HG03565 (cell line): ENCODE measurements at regions not wholly inside any gene's neighbourhood (a gene's known extent, or its start where the extent isn't known, plus 50 kb on each side); places are given as distances from the start of the nearest gene placed in this dataset.

ENCODE experiments used
- ATAC-seq: cut with Tn5 transposase; IDR thresholded peaks from one replicate; pipeline ENCODE4 v1.9.1; 2021; ENCODE audit warnings: mild to moderate bottlenecking, moderate library complexity; ENCODE audit not compliant: unreplicated experiment

DNA sequence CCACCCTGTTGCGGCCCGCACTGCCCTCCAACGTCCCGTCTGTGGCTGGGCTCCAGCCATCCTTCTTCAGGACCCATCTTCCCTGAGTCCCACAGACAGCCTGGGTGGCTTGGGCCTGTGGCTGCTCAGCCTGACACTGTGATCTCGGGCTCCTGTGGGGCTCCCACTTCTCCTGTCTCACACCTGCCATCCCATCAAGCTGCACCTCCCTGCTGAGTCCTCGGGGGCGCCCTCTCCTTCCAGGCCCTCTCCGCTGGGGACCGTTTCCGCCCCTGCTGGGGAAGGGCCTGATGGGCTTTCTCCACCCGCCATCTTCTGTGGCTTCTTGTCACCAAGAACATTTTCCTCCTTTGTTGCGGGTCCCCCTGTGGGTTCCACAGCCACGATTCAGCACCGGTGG, 173.8 kb upstream of the PPP2R2D start:
- ATAC-seq, result no peak

DNA sequence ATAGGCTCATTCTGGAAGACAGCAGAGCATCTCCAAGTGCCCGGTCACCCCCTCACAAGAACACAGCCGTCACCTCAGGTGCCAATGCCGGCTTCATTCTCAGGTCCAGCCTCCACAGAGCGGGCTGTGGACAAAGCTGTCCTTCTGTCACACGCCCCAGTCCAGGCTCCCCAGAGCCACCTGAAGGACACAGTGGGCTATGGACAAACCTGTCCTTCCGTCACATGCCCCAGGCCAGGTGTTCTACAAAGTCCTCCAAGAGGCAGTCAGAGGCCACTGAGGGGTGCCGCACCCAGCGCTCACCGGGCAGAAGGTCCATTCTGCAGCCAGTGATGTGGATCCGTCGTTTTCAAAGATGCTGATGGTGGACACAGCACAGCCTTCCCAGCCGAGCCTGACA, 173.2 kb upstream of the PPP2R2D start:
- no peak for ATAC-seq

DNA sequence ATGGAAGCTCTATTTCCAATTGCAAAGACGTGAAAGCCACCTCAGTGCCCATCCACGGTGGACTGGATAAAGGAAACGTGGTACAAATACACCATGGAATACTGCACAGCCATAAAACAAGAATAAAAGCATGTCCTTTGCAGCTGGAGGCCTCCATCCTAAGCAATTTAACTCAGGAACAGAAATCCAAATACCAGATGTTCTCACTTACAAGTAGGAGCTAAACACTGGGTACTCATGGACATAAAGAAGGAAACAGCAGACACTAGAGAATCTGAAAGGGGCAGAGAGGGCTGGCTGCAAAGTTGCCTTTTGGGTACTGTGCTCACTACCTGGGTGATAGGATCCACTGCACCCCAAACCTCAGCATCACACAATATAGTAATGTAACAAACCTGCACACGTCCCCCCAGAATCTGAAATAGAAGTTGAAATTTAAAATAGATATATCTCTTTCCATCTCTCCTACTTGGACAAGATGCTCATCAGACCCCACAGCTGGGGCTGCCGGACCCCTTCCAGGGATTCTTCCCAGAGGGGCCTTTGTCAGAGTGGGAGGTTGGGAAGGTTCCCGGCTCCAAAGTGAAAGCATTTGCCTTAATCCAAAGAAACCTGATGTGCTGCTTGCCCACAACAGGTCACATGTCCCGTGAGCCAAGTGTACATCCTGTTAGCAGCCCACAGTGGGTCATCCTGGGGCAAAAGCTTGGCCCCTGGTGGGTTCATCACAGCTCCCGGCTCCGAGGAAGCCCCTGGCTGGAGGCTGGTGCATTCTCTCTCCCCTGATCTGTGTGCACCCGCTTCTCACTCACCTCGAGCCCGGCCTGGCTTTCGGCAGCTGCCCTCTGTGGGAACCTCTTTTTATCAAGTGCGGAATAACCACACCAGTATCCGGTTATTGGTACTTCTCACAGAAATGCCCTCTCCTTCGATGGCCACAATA, 172.3 kb upstream of the PPP2R2D start:
- ATAC-seq, result no peak

DNA sequence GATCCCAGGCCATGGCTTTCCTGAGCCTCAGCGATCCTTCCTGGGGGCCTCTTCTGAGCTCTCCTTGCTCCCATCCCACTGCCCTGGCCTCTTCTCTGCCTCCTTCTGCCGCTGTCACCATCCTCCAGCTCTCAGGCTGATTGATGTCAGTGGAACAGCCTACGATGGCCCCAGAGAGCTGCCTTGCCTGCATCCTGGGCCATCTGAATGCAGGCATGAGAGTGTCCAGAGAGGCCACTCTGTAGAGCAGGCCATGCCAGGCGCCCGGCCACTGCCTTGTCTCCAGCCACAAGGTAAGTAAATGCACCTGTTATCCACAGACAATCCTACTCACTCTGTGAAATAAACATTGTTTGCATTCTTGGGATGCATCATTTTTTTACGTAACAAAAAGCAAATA, 171.4 kb upstream of the PPP2R2D start:
- ATAC-seq, result no peak

DNA sequence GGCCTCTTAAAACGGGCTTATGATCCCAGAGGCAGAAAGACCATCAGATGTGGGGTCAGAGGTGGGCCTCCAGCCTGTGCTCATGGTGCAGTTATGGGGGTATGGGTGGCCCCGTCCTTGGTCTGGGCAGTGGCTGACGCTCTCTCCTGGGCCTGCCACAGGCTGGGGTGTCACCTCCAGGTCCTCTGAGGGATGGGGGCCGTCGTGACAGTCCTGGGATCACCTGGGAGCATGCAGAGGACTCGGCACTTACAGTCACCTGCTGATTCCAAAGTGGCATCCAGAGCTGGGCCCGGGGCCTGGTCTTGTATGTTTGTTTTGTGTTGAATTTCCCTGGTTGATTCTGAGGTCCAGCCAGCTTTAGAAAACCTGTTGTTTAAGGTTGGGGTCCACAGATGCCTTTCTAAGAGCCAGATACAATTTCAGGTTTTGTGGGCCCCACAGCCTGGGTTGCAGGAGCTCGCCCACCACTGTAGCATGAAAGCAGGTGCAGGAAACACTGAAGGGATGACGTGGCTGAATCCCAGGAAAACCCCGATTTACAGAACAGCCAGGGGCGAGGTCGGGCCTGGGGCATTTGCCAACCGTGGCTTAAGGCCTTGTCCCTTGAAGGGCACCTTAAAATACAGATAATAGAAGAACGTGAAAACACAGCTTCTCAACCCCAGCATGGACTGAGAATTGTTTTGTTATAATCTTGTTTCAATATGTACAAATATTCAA, 170.7 kb upstream of the PPP2R2D start:
- ATAC-seq, result no peak

DNA sequence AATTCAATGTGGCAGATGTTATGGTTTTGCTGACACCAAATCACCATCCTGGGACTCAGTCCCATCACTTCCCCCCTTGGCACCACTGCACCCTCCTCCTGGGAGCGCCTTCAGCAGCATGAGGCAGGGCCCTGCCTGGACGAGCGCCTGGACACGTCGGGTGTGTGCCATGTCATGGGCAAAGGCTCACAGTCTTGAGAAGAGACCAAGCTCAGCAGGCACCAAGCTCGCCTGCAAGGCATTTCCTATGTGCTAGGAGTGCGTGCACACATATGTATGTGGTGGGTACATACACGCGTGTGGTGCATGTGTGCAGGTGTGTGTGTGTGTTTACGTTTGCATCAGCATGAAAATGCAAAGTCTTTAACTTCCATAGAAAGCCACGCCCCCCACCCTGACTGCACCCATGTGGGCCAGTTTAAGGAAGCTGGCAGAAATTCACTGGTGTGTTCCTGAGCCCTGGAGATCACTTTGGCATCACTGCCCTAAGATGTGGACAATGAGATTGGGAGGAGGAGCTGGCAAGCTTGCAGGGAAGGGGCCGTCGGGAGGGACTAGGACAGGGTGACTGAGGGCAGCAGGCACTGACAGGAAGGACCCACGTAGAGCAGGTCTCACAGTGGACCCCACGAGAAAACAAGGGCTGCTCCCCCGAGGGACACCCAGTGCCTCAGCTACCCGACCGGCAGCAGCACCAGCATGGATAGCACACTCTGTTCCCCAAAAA, 169.9 kb upstream of the PPP2R2D start:
- ATAC-seq, result no peak

DNA sequence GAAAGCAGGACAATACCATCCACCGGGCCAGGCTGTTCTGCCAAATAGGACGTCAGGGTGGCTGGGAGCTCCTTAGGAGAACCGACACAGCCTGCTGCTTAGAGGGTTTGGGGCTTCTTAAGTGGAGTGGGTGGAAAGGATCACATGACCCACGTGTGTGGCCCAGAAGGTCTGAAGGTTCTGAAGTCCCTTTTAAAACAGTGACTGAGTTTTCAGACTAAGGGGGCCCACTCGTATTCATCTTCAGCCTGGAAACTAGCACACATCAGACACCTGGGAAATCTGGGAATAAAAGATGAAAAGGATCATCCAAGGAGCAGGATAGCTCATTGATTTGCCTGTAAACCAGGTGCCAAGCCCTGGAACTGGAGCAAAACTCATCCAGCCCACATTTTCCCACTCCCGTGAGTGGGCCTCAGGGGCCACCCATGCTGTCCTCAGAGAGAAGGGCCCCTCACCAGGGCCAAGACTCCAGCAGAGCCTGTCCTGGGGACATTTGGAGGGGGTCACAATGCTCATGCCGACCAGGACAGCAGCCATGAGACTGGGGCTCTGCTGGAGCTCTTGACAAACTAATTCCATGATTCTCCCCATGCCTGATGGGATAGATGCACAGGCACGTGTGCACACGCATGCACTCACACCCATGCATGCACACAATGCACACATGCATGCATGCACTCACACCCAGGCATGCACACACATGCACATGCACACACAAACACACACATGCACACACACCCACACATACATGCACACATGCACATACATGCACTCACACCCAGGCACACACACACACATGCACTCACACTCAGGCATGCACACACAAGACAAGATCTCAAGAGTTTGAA, 168.8 kb upstream of the PPP2R2D start:
- no peak for ATAC-seq

DNA sequence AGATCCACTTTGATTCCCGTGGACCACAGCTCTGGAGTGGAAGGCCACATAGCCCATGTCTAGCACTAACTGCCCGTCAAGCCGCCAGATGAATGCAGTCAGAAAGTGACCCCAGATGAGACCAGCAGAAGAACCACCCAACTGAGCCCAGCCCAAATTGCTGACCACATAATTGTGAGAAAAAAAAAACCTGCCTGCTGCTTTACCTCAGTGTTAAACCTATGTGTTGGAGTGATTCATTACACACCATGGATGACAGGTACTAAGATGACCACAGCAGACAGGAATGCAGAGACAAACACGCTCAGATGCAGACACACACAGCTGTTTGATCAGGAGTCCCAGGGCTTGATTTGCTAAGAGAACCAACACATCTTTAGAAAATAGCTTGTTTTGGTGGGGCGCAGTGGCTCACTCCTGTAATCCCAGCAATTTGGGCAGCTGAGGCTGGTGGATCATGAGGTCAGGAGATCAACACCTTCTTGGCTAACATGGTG, 168.1 kb upstream of the PPP2R2D start:
- ATAC-seq, result no peak

DNA sequence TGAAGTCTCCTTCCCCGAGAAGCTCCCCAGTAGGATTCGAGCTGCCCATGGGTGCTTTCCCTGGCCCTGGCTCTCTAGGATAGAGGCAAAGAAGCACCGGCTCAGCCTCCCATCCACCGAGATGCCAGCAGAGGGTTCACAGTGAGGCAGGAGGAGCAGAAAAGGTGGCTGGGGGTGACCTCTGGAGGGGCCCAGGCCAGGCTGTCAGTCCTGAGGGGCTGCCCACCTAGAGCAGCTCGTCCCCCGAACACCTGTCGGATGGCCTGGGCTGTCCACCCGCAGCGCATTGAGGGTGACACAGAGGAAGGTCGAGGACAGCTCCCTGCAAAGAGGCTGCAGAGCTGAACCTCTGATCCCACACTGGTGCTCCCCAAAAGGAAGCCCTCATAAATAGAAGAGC, 167.2 kb upstream of the PPP2R2D start:
- ATAC-seq, result no peak

DNA sequence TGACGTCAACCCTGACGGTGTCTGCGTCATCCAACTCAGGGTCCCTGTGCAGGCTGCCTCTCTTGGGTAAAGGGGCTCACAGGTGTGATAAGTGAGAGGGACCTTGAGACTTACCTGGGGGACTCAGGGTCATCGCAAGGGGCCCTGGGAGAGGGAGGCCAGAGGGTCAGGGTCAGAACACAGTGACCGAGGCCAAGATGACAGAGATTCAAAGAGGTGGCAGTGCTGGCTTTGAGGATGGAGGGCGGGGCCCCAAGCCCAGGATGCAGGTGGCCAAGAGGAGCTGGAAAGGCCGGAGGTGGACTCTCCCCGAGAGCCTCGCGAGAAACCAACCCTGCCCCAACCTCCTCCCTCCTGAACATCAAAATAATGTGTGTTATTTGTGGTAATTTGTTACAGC, 165.2 kb upstream of the PPP2R2D start:
- no peak for ATAC-seq

DNA sequence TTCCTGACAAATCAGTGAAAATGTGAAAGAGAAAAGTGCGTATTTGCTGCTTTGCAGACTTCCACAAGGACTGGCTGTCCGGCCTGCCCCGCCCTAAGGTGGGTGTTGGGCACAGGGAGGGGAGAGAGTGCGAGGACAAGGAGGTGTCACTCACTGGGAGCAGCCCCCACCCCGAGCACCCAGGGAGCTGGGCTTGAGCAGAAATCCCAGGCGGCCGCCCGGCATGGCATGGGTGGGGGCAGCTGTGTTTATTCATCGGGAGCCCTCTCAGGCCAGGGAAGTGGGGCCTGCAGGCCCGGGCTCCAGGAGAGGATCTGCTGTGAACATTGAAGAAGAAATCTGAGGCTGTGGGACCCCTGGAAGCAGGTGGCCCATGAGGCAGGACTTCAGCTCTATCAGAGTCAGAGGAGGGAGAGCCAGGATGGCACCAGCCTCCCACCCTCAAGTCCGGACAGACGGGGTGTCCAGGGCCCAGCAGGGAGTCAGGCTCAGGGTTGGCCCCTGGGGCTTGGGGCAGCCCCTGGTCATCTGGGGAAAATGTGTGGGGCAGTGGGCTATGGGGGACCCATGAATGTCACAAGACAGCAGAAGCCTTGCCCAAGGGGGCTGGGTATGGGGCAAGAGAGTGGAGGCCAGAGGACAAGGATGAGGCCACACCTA, 164.4 kb upstream of the PPP2R2D start:
- no peak for ATAC-seq

DNA sequence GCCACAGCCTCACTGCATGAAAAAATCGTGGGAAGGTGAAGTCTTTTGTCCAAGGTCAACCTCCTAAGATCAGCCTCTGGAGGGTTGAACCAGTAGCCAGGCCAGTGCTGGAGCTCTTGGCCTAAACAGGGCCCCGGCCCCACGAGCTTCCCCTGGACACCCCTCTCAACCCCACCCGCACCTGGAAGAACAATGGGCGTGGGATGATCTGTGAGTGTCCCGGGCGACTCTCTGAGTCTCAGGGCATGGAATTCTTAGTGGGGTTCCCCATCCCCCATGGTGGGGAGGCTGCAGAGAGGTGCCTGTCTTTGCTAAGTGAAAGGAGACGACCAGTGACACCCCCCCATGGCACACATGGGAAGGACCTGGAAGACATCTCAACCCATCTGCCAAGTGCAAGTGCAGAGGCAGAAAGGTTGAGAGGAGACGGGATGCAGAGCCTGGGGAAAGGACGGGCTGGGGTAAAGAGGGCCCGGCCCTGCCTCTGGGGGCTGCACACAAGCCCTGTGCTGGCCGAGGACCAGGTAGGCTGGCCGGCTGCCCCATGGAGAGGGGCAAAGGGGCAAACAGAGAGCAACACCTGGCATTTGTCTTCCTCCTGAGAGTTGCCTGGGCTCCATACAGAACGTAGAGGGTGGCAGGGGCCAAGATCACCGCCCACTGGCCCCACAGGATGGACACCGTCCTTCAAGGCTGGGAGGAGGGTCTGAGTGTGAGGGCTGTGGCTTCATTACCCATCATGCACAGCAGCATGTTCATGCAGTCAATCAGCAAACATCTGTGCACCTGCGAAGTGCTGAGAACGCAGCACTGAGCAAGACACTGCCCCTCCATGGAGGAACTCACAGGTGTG, 163.0 kb upstream of the PPP2R2D start:
- no peak for ATAC-seq

DNA sequence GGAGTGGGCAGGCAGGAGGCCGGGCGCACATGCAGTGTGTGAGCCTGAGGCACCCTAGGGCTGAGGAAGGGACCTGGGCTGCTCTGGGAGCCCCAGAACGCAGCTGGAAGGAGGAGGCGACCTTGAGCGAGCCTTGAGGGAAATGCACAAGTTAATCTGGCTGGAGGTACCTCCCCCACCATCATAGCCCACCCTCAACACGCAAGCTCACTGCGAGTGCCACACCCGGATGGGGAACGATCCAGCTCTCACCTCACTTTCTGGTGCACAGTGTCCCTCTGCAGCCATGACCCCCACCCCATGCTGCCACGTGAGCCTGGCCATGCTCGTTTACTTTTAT, 162.4 kb upstream of the PPP2R2D start:
- ATAC-seq, result no peak

DNA sequence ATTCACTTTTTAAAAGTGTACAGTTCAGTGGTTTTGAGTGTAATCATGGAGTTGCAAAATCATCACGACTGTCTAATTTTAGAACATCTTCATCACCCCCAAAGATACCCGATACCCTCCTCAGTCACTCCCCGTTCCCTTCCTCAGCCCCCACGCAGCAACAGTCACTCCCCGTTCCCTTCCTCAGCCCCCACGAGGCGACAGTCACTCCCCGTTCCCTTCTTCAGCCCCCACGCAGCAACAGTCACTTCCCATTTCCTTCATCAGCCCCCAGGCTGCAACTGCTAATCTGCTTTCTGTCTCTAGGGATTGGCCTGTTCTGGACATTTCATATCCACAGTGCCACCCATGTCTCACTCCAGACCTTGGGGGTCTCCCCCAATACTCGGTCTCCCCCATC, 161.6 kb upstream of the PPP2R2D start:
- no peak for ATAC-seq

DNA sequence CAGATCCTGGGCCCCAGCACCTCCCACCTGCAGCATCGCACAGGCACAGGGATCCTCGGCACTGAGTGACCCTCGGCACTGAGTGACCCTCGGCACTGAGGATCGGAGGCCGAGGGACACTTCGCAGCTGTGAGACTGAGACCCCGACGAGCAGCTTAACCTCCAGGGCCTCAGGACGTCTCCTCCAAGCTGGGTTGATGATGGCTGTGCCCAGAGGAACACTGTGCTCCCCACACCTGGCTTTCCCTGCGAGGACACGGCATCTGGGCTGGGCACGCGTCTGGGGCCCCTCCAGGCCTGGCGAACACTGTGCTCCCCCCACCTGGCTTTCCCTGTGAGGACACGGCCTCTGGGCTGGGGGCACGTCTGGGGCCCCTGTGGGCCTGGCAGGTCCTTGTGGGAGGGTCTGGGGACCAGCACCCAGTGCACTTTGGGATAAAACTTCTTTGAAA, 158.3 kb upstream of the PPP2R2D start:
- no peak for ATAC-seq

DNA sequence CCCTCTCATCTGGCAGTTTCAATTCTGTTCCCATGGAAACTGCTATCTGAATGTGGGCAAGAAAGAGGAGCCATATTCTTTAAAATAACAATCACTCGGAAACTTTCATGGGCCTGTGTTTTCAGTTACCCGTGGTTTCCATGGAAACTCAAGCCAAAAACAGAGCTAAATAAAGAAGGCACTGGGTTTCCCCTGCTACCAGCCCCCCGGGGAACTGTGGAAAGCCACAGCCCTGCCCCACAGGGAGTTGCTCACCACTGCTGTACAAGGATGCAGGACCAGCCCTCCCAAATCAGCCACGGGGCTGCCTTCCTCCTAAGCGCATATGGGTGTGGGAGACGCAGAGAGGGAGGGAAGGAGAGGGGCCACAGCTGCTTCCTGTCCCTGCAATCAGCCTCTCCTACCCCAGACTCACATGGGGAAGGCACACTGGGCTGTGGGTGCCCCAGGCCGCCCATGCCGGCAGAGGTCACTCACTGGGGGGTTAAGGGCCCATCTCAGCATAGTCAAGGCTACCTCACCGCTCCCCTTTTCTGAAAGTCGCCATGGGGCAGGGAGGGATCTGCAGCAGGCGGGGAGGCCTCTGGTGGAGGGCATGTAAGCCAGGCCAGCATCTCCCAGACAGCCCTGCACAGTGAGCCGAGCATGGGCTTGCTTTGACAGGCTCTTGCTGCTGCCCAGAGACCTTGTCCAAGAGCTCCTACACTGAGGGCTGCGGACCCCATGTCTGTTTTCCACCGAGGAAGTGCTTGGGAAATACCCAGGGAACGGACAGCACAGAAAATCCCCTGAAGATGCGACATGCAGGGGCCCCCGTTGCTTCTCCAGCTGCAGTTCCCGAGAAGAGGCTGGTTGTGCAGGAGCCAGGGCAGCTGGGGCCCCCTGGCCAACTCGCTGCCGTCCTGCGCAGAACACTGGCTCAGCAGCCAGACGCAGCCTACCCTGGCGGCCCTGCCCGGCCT, 157.3 kb upstream of the PPP2R2D start:
- peak; percentile 78 for ATAC-seq

DNA sequence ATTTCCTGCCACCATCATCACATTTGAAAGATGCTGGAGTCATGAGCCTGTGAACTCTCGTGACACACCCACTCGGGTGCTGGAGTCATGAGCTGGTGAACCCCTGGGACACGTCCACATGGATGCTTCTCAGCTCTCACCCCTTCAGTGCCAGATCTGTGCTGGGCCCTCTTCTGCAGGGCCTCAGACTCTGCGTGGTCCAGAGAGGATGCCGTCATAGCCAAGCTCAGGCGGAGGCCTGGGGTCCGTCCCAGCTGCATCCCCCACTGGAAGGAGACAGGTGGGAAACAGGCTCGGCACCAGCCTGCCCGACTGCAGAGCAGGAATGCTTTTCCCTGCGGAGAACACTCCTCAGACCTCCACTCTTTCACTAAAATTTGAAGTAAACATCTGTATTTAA, 156.5 kb upstream of the PPP2R2D start:
- ATAC-seq, result no peak

DNA sequence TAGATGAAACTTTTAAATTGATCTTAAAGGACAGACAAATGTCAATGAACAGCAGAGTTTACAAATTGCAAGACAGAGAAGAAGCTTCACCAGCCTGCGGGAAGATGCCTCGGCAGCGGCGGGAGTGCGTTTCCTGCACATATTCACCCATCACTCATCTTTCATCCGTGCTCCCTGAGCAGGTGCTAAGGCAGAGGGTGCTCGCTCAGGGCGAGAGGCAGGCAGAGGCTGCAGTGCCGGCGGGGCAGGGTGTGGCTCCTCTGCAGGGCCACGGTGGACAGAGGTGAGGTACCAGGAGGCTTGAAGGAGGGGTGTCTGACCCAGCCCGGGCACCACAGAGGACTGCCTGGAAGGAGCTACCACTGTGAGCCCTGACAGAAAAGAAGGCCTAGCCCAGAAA, 155.2 kb upstream of the PPP2R2D start:
- ATAC-seq, result no peak
